Gastrocnemius medialis (tissue), 4 donors: ENCODE measurements at regions not wholly inside any gene's neighbourhood (a gene's known extent, or its start where the extent isn't known, plus 50 kb on each side); places are given as distances from the start of the nearest gene placed in this dataset.

Source experiments
- CTCF ChIP-seq, 5 experiments: fragments of 450-650 bp in 3 of 5; fragments of 200-600 bp in 2 of 5; sonication (generic) in 2 of 5; IDR thresholded peaks in 4 of 5; conservative IDR thresholded peaks in 1 of 5; 1 replicate in 4 of 5; 2 replicates in 1 of 5; pipeline ENCODE4 v1.5.1; 2016 to 2019; ENCODE audit warnings: antibody characterized with exemption in 5 of 5, mild to moderate bottlenecking in 3 of 5, moderate library complexity in 3 of 5
- POLR2A ChIP-seq, 2 donors: fragments of 450-650 bp; IDR thresholded peaks; one replicate each; pipeline ENCODE4 v1.6.1; 2017; ENCODE audit warnings: antibody characterized with exemption in 2 of 2, mild to moderate bottlenecking in 2 of 2, moderate library complexity in 2 of 2

- TF ChIP-seq CTCF (IDR thresholded peaks at IDR 0.05 in 4 of 5, conservative IDR thresholded peaks at IDR 0.05 in 1 of 5) (no peak), POLR2A (IDR thresholded peaks at IDR 0.05) (no peak)
Measured at GRCh38 chr3:159832024-159832423, 156.6 kb upstream of the IL12A start.
